ENCODE measurements at regions not wholly inside any gene's neighbourhood (a gene's known extent, or its start where the extent isn't known, plus 50 kb on each side); places are given as distances from the start of the nearest gene placed in this dataset.

- no peak for TF ChIP-seq CTCF (IDR thresholded peaks at IDR 0.05; ENCODE audit: low read length, missing control alignments)
- no peak for DNase-seq (ENCODE audit: low read depth)
- H3K4me3 ChIP-seq (replicated peaks; ENCODE audit: low read depth, low read length): no peak overlapping the region
Observed at GRCh38 chr12:127991485-127991884, 275.5 kb upstream of the TMEM132C start.

GRCh38 chr12:127998988-127999387 is 268.0 kb upstream of the TMEM132C start:
- no peak for TF ChIP-seq CTCF (IDR thresholded peaks at IDR 0.05; ENCODE audit: low read length, missing control alignments)
- DNase-seq (ENCODE audit: low read depth): no peak

GRCh38 chr12:128004383-128004938 is 262.5 kb upstream of the TMEM132C start:
- no peak for DNase-seq (ENCODE audit: low read depth)
- TF ChIP-seq CTCF (IDR thresholded peaks at IDR 0.05; ENCODE audit: low read length, missing control alignments): no peak
- H3K4me3 ChIP-seq (replicated peaks; ENCODE audit: low read depth, low read length): no peak overlapping the region

More at GRCh38 chr12:127998988-127999387, 268.0 kb upstream of the TMEM132C start:
- H3K4me3 ChIP-seq (replicated peaks; ENCODE audit: low read depth, low read length): no peak overlapping the region

DNA sequence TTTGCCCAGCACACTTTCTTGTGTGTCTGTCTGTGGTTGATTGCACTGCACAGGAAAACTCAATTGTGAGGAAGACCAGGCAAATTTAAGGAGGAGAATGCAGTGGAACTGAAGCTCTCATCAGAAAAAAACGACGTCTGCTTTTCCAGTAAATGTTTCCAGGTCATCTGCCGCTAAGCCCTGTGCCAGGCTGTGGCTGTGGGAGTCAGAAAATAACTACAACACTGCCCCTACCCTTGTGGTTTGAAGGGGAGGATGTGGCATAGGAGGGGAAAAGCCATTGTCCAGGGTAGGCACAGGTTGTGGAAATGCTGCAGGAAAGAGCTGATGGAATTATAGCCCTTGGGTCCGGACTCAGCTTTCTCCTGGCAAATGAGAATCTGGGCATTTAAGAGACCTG is 259.7 kb upstream of the TMEM132C start:
- no peak overlapping the region for H3K4me3 ChIP-seq (replicated peaks; ENCODE audit: low read depth, low read length)
- TF ChIP-seq CTCF (IDR thresholded peaks at IDR 0.05; ENCODE audit: low read length, missing control alignments): no peak
- no peak for DNase-seq (ENCODE audit: low read depth)

GRCh38 chr12:128008341-128008740 is 258.6 kb upstream of the TMEM132C start:
- peak; percentile 3 for DNase-seq (ENCODE audit: low read depth)
- no peak overlapping the region for H3K4me3 ChIP-seq (replicated peaks; ENCODE audit: low read depth, low read length)
- no peak for TF ChIP-seq CTCF (IDR thresholded peaks at IDR 0.05; ENCODE audit: low read length, missing control alignments)

GRCh38 chr12:128009108-128009507 is 257.9 kb upstream of the TMEM132C start:
- DNase-seq (ENCODE audit: low read depth): no peak
- no peak overlapping the region for H3K4me3 ChIP-seq (replicated peaks; ENCODE audit: low read depth, low read length)
- no peak for TF ChIP-seq CTCF (IDR thresholded peaks at IDR 0.05; ENCODE audit: low read length, missing control alignments)

GRCh38 chr12:128012110-128012509 is 254.9 kb upstream of the TMEM132C start:
- no peak for DNase-seq (ENCODE audit: low read depth)
- no peak for TF ChIP-seq CTCF (IDR thresholded peaks at IDR 0.05; ENCODE audit: low read length, missing control alignments)
- H3K4me3 ChIP-seq (replicated peaks; ENCODE audit: low read depth, low read length): no peak overlapping the region

Measured in fibroblast of pulmonary artery (primary cell).